Kidney epithelial cell (primary cell): ENCODE measurements at regions not wholly inside any gene's neighbourhood (a gene's known extent, or its start where the extent isn't known, plus 50 kb on each side); places are given as distances from the start of the nearest gene placed in this dataset.
"Not testable (repeated sequence)": the region's sequence is repeated elsewhere in the genome, so short reads cannot be mapped to it uniquely, and the experiment has no call there.

ENCODE experiments used
- DNase-seq: peaks from one replicate; pipeline ENCODE4 v3.0.0-alpha.2; 2010; ENCODE audit warnings: low read depth
- H3K27me3 ChIP-seq: 2 replicates; pipeline ENCODE4 v1.6.0; 2011; ENCODE audit warnings: low read length; ENCODE audit not compliant: control insufficient read depth, insufficient read depth
- H3K36me3 ChIP-seq: 2 replicates; pipeline ENCODE4 v1.5.1; 2011; ENCODE audit warnings: low read length; ENCODE audit not compliant: control insufficient read depth, insufficient read depth
- H3K4me3 ChIP-seq: 2 replicates; pipeline ENCODE4 v1.5.1; 2011; ENCODE audit warnings: low read depth, mild to moderate bottlenecking, control low read depth, low read length
- TF ChIP-seq, protein P1 (sequence below): IDR thresholded peaks from 2 replicates; pipeline ENCODE4 v1.5.1; 2011; ENCODE audit warnings: mild to moderate bottlenecking, moderate library complexity, low read length, control low read depth, inconsistent platforms; ENCODE audit not compliant: insufficient read depth, poor library complexity, severe bottlenecking

DNA sequence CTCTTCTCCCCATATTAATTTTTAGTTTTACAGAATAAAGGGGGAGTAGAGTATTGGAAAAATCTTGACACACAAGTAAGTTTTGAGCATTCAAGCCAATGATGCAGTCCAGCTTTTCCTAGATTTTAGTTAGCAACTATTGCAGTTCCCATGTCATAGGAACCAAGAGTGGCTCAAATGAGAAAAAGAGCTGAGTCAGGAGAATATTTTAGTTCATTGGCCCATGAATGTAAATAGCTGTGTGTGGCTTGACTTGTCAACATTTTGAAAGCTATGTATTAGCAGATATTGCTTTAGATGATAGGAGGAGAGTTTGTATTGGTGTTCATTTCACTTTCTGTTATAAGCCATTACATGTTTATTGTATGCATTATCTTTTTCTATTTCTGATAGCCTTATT is 853.7 kb downstream of the PLOD2 start:
- H3K4me3 ChIP-seq: no peak overlapping the region
- no peaks in the 10 kb centered on the region for H3K27me3 ChIP-seq
- TF ChIP-seq, protein P1, sequence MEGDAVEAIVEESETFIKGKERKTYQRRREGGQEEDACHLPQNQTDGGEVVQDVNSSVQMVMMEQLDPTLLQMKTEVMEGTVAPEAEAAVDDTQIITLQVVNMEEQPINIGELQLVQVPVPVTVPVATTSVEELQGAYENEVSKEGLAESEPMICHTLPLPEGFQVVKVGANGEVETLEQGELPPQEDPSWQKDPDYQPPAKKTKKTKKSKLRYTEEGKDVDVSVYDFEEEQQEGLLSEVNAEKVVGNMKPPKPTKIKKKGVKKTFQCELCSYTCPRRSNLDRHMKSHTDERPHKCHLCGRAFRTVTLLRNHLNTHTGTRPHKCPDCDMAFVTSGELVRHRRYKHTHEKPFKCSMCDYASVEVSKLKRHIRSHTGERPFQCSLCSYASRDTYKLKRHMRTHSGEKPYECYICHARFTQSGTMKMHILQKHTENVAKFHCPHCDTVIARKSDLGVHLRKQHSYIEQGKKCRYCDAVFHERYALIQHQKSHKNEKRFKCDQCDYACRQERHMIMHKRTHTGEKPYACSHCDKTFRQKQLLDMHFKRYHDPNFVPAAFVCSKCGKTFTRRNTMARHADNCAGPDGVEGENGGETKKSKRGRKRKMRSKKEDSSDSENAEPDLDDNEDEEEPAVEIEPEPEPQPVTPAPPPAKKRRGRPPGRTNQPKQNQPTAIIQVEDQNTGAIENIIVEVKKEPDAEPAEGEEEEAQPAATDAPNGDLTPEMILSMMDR: no peak
- no peak for DNase-seq
- no peaks in the 10 kb centered on the region for H3K36me3 ChIP-seq

DNA sequence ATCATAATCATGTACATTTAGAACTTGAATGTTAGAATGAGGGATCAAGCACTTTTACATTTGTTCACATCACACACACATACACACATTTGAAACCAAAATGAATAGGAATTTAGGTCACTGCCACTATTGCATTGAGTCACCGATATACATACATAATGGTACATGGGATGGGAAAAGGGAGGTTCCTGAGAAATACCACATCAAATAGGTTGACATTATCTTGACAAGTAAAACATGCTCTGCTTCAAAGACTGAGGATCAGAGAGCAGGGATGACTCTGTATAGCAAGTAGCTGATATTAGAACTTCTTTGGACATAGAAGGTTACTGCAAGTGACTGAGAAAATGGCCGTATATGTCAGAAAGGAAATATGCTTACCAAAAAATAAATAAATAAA is 847.2 kb downstream of the PLOD2 start:
- no peak overlapping the region for H3K4me3 ChIP-seq
- H3K27me3 ChIP-seq: no peaks in the 10 kb centered on the region
- H3K36me3 ChIP-seq: no peaks in the 10 kb centered on the region
- TF ChIP-seq, protein P1: no peak
- DNase-seq: no peak

DNA sequence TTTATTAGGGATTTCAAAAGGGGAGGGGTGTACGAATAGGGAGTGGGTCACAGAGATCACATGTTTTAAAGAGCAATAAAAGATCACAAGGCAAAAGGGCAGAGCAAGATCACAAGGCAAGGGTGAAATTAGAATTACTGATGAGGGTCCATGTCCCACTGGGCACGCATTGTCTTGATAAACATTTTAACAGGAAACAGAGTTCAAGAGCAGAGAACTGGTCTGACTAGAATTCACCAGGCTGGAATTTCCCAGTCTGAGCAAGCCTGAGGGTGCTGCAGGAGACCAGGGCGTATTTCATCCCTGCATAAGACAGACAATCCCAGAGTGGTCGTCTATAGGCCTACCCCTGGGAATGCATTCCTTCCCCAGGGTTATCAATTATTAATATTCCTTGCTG is 844.7 kb downstream of the PLOD2 start:
- not testable (repeated sequence) for H3K4me3 ChIP-seq, H3K36me3 ChIP-seq, H3K27me3 ChIP-seq, DNase-seq

DNA sequence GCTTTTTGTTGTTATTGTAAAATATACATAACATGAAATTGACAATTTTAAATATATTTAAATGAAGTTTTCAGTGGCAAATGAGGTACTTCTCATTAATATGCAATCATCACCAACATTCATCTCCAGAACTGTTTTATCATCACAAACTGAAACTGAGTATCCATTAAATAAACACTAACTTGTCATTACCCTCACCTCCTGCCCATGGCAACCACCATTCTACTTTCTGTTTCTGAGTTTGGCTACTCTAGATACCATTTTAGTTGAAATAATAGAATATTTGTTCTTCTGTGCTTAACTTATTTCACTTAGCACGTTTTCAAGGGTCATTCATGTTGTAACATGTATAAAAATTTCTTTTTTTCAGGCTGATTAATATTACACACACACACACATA is 834.3 kb downstream of the PLOD2 start:
- TF ChIP-seq, protein P1: no peak
- no peak overlapping the region for H3K4me3 ChIP-seq
- DNase-seq: no peak
- no peaks in the 10 kb centered on the region for H3K36me3 ChIP-seq
- H3K27me3 ChIP-seq: no peaks in the 10 kb centered on the region

DNA sequence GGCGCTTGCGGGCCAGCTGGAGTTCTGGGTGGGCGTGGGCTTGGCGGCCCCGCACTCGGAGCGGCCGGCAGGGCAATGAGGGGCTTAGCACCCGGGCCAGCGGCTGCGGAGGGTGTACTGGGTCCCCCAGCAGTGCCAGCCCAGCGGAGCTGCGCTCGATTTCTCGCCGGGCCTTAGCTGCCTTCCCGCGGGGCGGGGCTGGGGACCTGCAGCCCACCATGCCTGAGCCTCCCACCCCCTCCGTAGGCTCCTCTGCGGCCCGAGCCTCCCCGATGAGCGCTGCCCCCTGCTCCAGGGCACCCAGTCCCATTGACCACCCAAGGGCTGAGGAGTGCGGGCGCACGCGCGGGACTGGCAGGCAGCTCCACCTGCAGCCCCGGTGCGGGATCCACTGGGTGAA is 827.6 kb downstream of the PLOD2 start:
- not testable (repeated sequence) for H3K27me3 ChIP-seq, H3K36me3 ChIP-seq, DNase-seq, H3K4me3 ChIP-seq

DNA sequence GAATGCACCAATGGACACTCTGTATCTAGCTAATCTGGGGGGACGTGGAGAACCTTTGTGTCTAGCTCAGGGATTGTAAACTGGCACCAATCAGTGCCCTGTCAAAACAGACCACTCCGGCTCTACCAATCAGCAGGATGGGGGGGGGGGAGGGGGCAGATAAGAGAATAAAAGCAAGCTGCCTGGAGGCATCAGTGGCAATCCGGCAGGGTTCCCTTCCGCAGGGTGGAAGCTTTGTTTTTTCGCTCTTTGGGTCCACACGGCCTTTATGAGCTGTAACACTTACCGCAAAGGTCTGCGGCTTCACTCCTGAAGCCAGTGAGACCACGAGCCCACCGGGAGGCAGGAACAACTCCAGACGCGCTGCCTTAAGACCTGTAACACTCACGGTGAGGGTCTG is 827.1 kb downstream of the PLOD2 start:
- H3K27me3 ChIP-seq: no peaks in the 10 kb centered on the region
- no peak for DNase-seq
- TF ChIP-seq, protein P1: no peak
- no peak overlapping the region for H3K4me3 ChIP-seq
- H3K36me3 ChIP-seq: no peaks in the 10 kb centered on the region

DNA sequence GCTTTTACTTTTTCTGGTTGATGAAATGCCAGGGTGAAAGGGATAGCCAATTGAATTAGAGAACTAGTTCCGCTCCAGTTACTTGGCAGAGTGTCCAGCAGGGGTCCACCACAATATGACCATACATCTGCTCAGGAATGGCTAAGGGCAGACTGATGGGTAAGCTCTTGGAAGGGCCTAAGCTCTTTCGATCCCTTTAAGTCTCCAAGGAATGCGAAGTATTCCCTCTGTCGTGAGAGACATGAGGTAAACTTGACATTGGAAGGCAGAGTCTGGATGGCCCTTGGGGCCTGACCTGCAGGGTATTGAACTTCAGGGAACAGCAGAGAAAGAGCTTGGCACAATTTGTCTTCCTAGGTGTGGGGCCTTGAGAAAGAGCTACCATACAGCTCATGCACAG is 805.8 kb downstream of the PLOD2 start:
- Histone ChIP-seq H3K36me3 (no peaks in the 10 kb centered on the region), H3K4me3 (no peak overlapping the region), H3K27me3 (no peaks in the 10 kb centered on the region)
- TF ChIP-seq, protein P1: no peak
- DNase-seq: no peak
